IPS-NIHi11 (cell line): ENCODE measurements at regions not wholly inside any gene's neighbourhood (a gene's known extent, or its start where the extent isn't known, plus 50 kb on each side); places are given as distances from the start of the nearest gene placed in this dataset.

Experiments
- DNase-seq: peaks from one replicate; pipeline ENCODE4 v3.0.0; 2012; ENCODE audit warnings: mixed read lengths, low spot score

DNA sequence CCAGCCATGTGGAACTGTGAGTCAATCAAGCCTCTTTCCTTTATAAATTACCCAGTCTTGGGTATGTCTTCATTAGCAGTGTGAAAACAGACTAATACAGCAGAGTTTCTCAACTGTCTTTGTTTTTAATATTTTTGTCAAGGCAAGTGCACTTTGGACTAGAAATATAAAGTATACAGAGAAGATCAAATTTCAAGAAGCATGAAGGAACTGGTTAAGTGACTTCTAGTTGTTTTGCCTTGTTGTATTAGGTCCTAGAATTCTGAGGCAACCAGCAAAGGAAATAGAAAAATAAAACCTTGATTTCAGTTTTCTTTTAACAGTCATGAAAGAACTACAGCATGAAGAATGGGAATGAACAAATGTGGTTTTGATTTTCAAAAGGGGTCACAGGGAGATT, 131.1 kb upstream of the PTGFR start:
- DNase-seq: no peak

DNA sequence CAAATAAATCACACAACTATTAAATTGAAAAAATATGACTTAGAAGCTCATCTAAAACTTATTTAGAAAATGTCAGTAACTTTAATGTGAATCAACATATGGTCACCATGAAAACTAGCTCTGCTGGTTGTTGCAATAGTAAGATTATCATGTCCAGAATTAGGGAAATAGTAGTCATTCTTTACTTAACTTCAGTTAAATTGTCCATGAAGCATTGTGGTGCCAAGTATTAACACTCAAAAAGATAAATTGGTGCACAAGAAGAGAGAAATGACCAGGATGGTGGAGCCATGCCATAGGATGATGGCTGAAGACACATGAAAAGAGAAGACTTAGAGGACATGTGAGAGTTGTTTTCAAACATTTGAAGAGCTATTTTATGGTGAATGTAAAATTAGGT, 130.2 kb upstream of the PTGFR start:
- no peak for DNase-seq

DNA sequence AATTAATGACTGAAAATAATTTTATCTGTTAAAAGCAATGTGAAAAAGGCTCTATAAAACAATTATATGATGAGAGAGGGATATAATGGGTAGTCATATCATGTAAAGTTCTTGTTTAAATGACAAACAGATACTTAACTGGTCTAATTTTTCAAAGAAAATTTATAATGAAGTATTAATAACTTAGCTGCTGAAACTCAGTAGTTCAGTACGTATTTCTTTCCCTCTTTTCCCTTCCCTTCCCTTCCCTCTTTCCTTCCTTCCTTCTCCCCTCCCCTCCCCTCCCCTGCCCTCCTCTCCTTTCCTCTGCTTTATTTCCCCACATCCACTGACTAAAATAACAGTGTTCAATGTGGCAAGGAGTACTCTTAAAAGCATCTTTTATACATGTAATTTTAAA, 123.1 kb upstream of the PTGFR start:
- DNase-seq: no peak

DNA sequence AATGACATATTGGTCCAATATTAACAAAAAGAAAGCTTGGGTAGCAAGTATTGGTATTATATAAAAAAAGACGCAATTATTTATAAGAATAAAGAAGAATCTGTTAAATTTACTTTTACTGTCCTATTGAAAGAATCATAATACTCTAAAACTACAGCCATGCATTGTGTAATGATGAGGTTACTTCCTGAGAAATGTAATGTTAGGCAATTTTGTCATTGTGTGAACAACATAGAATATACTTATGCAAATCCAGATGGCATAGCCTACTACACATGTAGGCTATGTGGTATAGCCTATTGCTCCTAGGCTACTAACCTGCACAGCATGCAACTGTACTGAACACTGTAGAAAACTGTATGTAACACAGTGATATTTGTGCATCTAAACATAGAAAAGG, 121.2 kb upstream of the PTGFR start:
- no peak for DNase-seq

- no peak for DNase-seq
Observed at GRCh38 chr1:78370356-78370755, 120.4 kb upstream of the PTGFR start.

- DNase-seq: no peak
Observed at GRCh38 chr1:78370779-78371482, 119.8 kb upstream of the PTGFR start.

DNA sequence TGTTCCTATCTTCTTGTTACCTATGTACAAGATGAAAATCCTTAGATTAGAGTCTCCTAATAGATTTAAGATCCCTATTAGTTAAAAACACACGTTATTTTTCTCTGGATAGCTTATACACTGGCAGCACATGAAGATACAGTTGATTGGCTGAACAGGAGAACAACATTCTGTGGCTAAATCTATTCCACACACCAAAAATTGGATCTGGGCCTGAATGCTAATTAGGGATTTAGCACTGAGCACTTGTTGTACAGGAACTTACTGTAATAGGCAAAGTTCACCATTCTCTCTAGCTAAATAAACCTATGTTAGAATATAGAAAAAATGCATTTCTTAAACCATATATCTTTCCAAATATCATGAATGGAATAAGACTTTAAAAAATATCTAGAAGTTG, 117.1 kb upstream of the PTGFR start:
- no peak for DNase-seq

GRCh38 chr1:78375996-78376395, 114.8 kb upstream of the PTGFR start:
- no peak for DNase-seq

DNA sequence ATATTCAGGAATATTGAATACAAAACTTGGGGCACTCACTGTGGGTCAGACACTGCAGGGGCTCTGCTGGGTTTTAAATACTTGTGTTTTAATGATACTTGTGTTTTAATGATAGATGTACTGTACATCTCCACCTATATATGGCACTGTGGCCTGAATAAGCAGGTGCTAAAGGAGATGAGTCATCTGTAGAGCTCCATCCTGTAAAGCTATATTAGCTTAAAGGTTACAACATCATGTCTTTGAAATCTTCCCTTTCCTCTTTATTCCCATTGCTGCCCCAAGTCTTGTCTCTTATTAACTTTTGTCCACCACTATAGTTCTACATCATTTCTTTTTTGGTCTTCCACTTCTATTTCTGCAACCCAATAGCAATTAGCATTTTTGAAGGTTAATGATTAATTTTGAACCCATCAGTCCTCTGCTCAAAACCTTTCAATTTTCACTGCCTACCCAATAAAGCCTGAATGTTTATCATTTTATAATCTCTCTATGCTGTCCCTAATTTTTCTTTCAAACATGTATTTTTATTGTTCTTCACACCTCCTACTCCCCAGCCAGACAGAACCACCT, 113.3 kb upstream of the PTGFR start:
- DNase-seq: no peak

DNA sequence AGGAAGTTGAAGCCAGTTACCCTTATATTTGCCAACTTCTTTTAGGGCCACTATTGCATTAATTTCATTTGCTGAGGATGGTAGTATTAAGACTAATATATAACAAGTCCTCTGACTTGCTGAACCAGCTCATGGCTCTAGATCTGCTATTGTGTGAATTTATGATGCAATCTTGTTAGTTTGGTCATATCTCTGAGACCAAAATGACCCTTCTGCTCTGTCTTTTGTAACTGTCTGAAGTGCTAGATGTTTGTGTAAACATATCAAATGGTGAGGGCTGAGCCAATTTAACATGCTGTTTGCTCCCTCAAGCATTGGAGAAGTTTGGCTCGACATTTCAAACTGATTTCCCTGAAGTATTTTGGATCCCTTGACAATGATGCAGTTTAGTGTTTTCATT, 106.9 kb upstream of the PTGFR start:
- no peak for DNase-seq

DNA sequence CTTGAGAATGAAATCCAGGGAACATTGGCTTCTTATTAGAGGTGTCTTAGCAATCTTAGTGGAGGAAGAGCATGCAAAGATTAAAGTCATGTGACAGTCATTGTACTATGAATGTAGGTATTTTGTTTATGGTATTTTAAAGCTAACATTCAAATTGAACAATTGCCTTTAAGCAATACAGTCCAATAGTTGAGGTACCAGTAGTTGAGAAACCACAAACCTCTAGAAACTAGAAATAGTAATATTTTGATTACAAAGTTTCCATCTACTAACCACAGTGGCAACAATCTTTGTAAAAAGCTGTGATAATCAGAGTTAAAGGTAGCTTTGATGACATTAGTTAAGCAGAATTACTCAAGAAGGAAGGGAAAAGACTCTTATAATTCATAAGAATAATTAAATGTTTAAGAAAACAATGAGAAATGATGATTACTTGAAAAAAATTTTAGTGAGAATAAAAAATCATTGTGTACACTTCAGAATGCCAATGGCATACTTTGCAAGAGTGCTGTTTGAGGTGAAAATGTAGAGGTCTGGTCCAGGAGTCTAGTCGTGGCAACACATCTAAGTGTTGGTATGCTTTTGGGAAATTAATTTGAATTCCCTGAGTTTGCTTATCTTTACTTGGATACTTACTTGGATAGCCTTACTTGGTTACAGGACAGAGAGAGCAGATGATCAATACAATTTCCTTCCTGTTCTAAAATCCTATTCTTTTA, 104.9 kb upstream of the PTGFR start:
- DNase-seq: no peak

DNA sequence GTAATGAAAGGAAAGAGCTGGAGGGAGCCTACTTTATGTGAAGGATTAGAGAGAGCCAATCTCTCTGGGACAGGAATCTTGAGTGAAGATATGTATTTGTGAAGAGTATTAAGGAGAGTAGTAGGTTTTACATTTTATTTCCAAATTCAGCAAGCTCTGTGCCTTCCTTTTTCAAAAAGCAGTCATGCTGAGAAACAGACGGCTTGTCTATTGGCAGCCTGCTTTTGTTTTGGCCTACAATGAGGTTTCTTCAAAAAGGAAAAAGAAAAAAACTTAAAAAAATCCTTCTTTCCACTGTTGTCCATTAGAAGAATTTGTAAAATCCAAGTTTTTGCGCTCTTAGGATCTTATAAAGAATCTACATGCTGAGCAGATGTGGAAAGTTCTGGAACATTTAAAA, 103.6 kb upstream of the PTGFR start:
- DNase-seq: no peak

DNA sequence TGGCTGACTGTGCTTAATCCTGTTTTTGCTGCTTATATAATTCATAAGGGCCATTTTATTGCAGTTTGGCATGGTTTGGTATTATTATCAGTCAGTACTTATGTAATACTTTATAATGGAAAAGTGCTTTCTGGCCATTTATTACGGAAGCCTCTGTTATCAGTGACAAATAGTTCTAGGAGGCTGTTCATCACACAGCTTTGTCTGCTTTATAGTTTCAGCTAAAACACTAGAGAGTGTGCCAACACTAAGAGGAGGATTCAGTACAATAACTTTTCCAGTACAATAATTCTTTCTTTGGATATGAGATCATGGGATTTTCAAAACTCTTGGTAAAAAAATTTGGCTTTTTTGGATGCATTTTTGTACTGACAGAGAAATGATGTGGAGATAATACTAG, 102.9 kb upstream of the PTGFR start:
- DNase-seq: no peak

GRCh38 chr1:78388275-78388674, 102.5 kb upstream of the PTGFR start:
- no peak for DNase-seq

DNA sequence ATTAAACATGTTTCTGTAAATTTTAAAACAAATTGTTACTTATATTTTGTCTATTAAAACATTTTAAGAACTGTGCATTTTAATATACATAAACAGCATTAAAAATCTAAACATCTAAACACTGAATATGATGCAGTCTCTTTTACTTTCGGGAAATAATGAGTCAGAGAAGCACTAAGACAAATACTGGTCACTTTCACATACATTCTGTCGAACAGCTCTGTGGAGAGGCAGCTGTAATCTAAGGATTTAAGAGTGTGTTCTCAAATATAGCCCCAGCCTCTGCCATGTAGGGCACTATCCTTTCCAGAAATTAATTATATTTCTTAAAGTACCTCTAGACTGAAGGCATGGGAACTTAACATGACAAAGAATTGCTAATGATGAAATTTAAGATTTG, 89.6 kb upstream of the PTGFR start:
- DNase-seq: no peak

DNA sequence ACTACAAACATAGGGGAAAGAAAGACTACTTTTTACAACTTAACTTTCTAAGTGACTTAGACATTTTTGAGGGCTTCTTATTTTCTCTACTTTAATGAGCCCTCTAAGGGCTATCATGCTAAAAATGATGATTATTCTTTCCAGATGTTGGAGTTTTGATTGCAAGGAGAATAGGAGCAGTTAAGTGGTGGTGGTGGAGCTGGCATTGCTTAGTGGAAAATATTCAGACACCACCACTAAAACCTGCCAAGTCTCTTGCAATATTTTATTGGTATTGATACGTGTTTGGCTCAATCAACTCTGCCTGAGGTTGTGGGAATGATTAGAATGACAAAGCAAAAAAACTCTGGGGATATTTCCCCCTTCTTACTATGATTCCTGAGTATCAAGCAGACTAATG, 82.6 kb upstream of the PTGFR start:
- no peak for DNase-seq

DNA sequence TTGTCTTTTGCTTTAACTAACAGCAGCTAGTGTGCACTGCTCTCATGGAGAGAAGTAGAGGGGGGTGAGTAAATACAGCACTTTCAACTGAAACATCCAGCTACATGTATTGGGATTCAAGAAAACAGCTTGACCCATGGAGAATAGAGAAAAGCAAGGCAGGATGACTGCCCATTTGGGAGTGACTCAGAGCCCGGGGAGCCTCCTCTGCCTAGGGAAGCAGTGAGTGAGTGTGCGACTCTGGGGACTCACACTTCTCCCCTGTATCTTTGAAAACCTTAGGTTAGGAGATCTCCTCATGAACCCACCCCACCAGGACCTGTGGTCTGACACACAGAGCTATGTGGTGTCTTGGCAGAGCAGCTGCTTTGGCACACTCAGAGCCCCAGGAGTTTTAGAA, 82.0 kb upstream of the PTGFR start:
- DNase-seq: no peak

GRCh38 chr1:78410643-78411042, 80.1 kb upstream of the PTGFR start:
- no peak for DNase-seq

GRCh38 chr1:78411707-78412106, 79.1 kb upstream of the PTGFR start:
- no peak for DNase-seq

- DNase-seq: no peak
Observed at GRCh38 chr1:78415165-78415564, 75.6 kb upstream of the PTGFR start.

- DNase-seq: no peak
Observed at GRCh38 chr1:78419309-78419708, 71.5 kb upstream of the PTGFR start.

DNA sequence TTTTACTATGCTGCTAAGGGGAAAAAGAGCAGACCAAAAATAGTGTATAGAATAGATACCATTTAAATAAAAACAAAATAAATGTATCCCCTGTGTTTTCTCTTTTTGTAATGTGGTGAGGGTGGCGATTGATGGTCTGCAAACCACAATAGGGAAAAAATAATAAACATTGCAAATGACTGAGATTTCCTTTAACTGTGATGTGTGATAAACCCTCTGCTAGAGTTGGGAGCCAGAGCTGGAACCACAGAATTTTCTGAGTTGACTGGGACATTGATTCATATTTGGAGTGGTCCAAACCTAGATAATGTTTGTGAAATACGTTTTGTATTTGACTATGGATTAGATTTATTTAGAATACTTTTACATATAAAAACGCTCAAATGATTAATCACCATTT, 70.6 kb upstream of the PTGFR start:
- DNase-seq: no peak

GRCh38 chr1:78420688-78421087, 70.1 kb upstream of the PTGFR start:
- no peak for DNase-seq

- DNase-seq: no peak
Observed at GRCh38 chr1:78424720-78425119, 66.1 kb upstream of the PTGFR start.
